ENCODE measurements at regions not wholly inside any gene's neighbourhood (a gene's known extent, or its start where the extent isn't known, plus 50 kb on each side); places are given as distances from the start of the nearest gene placed in this dataset.

DNA sequence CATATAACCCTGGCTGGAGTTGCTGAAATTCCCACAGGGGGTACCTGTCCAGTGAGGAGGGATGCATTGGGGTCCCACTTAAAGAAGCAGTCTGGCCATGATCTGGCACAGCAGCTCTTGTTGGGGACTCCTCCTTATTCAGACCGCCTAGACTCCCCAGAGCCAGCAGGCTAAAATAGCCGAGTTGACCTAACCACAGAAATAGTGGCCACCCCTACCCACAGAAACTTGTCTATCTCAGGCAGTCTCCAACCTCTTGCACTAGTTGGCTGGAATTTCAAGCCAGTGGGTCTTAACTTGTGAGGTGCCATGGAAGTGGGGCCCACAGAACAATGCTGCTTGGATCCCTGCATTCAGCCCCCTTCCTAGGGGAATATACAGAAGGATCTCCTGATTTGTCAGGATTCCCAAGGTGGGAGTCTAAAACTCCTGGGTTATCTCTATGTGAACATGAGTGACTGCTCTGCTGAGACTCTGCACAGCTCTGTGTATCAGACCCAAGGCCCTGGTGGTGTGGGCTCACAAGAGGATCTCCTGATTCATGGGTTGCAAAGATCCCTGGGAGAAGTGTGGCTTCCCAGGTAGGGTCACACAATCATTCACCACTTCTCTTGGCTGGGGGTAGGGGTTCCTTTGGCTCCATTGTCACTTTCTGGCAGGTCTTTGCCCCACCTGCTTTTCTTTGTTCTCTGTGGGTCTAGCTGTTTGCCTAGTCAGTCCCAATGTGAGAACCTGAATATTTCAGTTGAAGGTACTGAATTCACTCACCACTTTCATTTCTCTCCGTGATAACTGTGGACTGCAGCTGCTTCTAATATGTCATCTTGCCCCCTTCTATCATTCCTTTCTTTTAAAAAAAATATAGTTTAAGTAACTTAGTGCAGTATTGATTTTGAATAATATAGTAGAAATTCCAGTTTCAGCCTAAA, 65.5 kb upstream of the CLVS2 start:
- TF ChIP-seq, protein P1, sequence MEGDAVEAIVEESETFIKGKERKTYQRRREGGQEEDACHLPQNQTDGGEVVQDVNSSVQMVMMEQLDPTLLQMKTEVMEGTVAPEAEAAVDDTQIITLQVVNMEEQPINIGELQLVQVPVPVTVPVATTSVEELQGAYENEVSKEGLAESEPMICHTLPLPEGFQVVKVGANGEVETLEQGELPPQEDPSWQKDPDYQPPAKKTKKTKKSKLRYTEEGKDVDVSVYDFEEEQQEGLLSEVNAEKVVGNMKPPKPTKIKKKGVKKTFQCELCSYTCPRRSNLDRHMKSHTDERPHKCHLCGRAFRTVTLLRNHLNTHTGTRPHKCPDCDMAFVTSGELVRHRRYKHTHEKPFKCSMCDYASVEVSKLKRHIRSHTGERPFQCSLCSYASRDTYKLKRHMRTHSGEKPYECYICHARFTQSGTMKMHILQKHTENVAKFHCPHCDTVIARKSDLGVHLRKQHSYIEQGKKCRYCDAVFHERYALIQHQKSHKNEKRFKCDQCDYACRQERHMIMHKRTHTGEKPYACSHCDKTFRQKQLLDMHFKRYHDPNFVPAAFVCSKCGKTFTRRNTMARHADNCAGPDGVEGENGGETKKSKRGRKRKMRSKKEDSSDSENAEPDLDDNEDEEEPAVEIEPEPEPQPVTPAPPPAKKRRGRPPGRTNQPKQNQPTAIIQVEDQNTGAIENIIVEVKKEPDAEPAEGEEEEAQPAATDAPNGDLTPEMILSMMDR (IDR thresholded peaks at IDR 0.05), result no peak
- TF ChIP-seq RAD21 (IDR thresholded peaks at IDR 0.05; ENCODE audit: low read length) (no peak), RXRA (IDR thresholded peaks at IDR 0.05; ENCODE audit: borderline replicate concordance, low read depth) (no peak), FOXM1 (IDR thresholded peaks at IDR 0.05; ENCODE audit: low read depth) (no peak), JUND (IDR thresholded peaks at IDR 0.05) (no peak), YY1 (IDR thresholded peaks at IDR 0.05; ENCODE audit: low read depth) (no peak), GABPA (IDR thresholded peaks at IDR 0.05; ENCODE audit: low read depth) (no peak), CHD2 (IDR thresholded peaks at IDR 0.05; ENCODE audit: low read length, partially characterized antibody) (no peak), MXI1 (IDR thresholded peaks at IDR 0.05; ENCODE audit: low read depth, low read length) (no peak)
- TF ChIP-seq, protein P2, sequence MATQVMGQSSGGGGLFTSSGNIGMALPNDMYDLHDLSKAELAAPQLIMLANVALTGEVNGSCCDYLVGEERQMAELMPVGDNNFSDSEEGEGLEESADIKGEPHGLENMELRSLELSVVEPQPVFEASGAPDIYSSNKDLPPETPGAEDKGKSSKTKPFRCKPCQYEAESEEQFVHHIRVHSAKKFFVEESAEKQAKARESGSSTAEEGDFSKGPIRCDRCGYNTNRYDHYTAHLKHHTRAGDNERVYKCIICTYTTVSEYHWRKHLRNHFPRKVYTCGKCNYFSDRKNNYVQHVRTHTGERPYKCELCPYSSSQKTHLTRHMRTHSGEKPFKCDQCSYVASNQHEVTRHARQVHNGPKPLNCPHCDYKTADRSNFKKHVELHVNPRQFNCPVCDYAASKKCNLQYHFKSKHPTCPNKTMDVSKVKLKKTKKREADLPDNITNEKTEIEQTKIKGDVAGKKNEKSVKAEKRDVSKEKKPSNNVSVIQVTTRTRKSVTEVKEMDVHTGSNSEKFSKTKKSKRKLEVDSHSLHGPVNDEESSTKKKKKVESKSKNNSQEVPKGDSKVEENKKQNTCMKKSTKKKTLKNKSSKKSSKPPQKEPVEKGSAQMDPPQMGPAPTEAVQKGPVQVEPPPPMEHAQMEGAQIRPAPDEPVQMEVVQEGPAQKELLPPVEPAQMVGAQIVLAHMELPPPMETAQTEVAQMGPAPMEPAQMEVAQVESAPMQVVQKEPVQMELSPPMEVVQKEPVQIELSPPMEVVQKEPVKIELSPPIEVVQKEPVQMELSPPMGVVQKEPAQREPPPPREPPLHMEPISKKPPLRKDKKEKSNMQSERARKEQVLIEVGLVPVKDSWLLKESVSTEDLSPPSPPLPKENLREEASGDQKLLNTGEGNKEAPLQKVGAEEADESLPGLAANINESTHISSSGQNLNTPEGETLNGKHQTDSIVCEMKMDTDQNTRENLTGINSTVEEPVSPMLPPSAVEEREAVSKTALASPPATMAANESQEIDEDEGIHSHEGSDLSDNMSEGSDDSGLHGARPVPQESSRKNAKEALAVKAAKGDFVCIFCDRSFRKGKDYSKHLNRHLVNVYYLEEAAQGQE (IDR thresholded peaks at IDR 0.05; ENCODE audit: low read depth, low read length), result no peak

Measured in SK-N-SH (cell line).